ENCODE measurements at regions not wholly inside any gene's neighbourhood (a gene's known extent, or its start where the extent isn't known, plus 50 kb on each side); places are given as distances from the start of the nearest gene placed in this dataset.

DNA sequence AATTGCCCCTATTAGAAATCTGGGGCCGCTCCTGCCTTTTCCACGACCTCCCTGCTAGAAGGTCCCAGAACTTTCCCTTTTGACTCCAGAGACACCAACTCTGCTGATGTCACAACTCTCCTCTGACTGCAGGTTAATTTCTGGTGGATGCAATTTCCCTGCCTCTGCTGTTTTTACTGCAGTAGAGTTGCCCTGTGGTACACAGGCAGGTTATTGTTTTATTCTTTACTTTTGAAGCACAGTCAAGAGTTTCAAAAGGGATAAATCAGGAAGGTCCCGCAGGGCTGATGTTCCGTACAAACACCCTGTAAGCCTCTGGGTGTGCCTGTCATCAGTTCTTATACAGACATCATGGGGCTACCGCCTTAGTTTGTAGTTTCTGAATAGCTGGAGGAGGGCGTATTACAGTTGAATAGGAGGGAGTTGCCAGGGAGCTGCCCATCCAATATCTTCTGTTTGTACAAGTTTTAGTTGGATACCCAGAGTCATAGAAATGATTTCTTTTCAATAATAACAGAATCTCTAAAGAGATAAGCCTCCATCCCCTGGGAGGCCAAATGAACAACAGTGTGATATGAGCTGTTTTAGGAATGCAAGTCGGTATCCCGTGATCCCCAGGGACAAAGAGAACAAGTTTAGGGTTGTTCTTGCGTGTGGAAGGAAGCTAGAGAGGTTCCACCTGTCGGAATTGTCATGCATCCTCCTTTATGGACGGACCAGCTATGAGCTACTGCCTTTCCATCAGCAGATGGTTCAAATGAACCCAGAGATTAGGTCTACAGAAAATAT, 108.4 kb upstream of the COPS8 start:
- Histone ChIP-seq H3K36me3 (replicated peaks; ENCODE audit: insufficient read depth, low read length) (no peaks in the 10 kb centered on the region), H3K27me3 (replicated peaks; ENCODE audit: insufficient read depth, low read length) (no peaks in the 10 kb centered on the region), H2AFZ (ENCODE audit: low read length) (no peak overlapping the region), H3K27ac (ENCODE audit: low read length) (no peak overlapping the region), H3K4me2 (ENCODE audit: low read depth, low read length) (no peak overlapping the region), H3K9me2 (replicated peaks; ENCODE audit: insufficient read depth, low read length) (no peaks in the 10 kb centered on the region), H3F3A (ENCODE audit: insufficient read depth, low read length) (no peaks in the 10 kb centered on the region), H4K20me1 (ENCODE audit: insufficient read depth, low read length) (no peaks in the 10 kb centered on the region), H3K9me3 (replicated peaks; ENCODE audit: insufficient read depth, low read length) (no peaks in the 10 kb centered on the region), H3K4me1 (ENCODE audit: low read length) (no peaks in the 10 kb centered on the region), H3K79me2 (ENCODE audit: low read length) (no peaks in the 10 kb centered on the region), H3K4me3 (ENCODE audit: low read length) (no peak overlapping the region), H3K9ac (ENCODE audit: low read length) (no peak overlapping the region)
- no peak for DNase-seq
- TF ChIP-seq EZH2 (optimal IDR thresholded peaks at IDR 0.05; ENCODE audit: low read depth, low read length) = no peak
- TF ChIP-seq EZH2phosphoT487 (IDR thresholded peaks at IDR 0.05; ENCODE audit: low read length) = no peak
- TF ChIP-seq, protein P1, sequence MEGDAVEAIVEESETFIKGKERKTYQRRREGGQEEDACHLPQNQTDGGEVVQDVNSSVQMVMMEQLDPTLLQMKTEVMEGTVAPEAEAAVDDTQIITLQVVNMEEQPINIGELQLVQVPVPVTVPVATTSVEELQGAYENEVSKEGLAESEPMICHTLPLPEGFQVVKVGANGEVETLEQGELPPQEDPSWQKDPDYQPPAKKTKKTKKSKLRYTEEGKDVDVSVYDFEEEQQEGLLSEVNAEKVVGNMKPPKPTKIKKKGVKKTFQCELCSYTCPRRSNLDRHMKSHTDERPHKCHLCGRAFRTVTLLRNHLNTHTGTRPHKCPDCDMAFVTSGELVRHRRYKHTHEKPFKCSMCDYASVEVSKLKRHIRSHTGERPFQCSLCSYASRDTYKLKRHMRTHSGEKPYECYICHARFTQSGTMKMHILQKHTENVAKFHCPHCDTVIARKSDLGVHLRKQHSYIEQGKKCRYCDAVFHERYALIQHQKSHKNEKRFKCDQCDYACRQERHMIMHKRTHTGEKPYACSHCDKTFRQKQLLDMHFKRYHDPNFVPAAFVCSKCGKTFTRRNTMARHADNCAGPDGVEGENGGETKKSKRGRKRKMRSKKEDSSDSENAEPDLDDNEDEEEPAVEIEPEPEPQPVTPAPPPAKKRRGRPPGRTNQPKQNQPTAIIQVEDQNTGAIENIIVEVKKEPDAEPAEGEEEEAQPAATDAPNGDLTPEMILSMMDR (IDR thresholded peaks at IDR 0.05; ENCODE audit: low read length) = no peak

DNA sequence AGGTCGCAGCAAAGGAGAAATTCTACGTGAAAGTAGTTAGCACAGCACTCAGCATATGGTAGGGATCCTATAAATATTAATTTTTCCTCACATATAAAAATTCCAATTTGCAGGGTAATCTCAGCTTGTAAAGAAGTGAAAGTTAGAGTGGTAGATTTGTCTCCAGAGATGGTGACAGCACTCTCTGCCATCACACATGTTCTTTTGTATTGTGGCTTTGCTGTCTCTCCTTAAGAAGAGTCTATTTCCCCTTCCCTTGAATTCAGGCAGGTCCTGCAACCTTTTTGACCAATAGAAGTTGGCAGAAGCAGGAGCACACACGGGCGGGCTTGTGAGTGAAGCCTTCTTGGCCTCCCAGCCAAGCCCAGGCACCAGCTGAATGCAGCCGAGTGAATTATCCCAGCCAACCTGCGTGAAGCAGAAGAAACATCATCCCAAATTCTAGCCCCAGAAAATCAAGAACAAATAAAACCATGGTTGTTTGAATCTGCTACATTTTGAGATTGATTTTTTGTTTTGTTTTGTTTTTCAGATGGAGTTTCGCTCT, 107.8 kb upstream of the COPS8 start:
- no peak for DNase-seq

DNA sequence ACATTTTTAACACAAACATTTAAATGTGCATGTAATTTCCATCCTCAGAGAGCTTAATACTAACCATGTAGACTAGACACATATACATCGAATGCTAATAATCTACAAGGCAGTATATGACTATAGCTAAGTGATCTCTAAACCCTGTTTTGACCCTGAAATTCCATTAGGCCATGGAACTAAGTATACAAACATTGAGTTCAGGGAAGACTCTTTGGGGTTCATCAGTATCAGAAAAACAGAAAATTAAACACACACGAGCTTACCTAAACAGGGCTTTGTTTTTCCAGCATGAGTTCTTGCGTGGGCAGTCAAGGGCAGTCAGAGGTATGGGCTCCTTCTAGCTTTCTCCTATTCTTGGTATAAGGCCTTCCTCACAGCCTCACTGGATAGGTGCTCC, 106.0 kb upstream of the COPS8 start:
- H3K27me3 ChIP-seq (replicated peaks; ENCODE audit: insufficient read depth, low read length) = no peaks in the 10 kb centered on the region
- H2AFZ ChIP-seq (ENCODE audit: low read length) = no peak overlapping the region
- no peaks in the 10 kb centered on the region for H3K79me2 ChIP-seq (ENCODE audit: low read length)
- H3K4me1 ChIP-seq (ENCODE audit: low read length) = no peaks in the 10 kb centered on the region
- no peaks in the 10 kb centered on the region for H3K9me3 ChIP-seq (replicated peaks; ENCODE audit: insufficient read depth, low read length)
- no peak for DNase-seq
- H3K27ac ChIP-seq (ENCODE audit: low read length) = no peak overlapping the region
- H3K4me2 ChIP-seq (ENCODE audit: low read depth, low read length) = no peak overlapping the region
- no peaks in the 10 kb centered on the region for H3F3A ChIP-seq (ENCODE audit: insufficient read depth, low read length)
- H3K4me3 ChIP-seq (ENCODE audit: low read length) = no peak overlapping the region
- H4K20me1 ChIP-seq (ENCODE audit: insufficient read depth, low read length) = no peaks in the 10 kb centered on the region
- TF ChIP-seq, protein P1 (IDR thresholded peaks at IDR 0.05; ENCODE audit: low read length) = no peak
- no peak for TF ChIP-seq EZH2 (optimal IDR thresholded peaks at IDR 0.05; ENCODE audit: low read depth, low read length)
- no peak for TF ChIP-seq EZH2phosphoT487 (IDR thresholded peaks at IDR 0.05; ENCODE audit: low read length)
- no peak overlapping the region for H3K9ac ChIP-seq (ENCODE audit: low read length)
- no peaks in the 10 kb centered on the region for H3K36me3 ChIP-seq (replicated peaks; ENCODE audit: insufficient read depth, low read length)
- no peaks in the 10 kb centered on the region for H3K9me2 ChIP-seq (replicated peaks; ENCODE audit: insufficient read depth, low read length)

More for the DNA sequence above, 107.8 kb upstream of the COPS8 start:
- TF ChIP-seq EZH2phosphoT487 (IDR thresholded peaks at IDR 0.05; ENCODE audit: low read length) = no peak
- TF ChIP-seq, protein P1 (IDR thresholded peaks at IDR 0.05; ENCODE audit: low read length) = no peak
- TF ChIP-seq EZH2 (optimal IDR thresholded peaks at IDR 0.05; ENCODE audit: low read depth, low read length) = no peak
- H3K4me3 ChIP-seq (ENCODE audit: low read length) = no peak overlapping the region
- no peak overlapping the region for H3K4me2 ChIP-seq (ENCODE audit: low read depth, low read length)
- H3K4me1 ChIP-seq (ENCODE audit: low read length) = no peaks in the 10 kb centered on the region
- no peaks in the 10 kb centered on the region for H3K79me2 ChIP-seq (ENCODE audit: low read length)
- no peaks in the 10 kb centered on the region for H4K20me1 ChIP-seq (ENCODE audit: insufficient read depth, low read length)
- H3K27me3 ChIP-seq (replicated peaks; ENCODE audit: insufficient read depth, low read length) = no peaks in the 10 kb centered on the region
- no peaks in the 10 kb centered on the region for H3K36me3 ChIP-seq (replicated peaks; ENCODE audit: insufficient read depth, low read length)
- H3K9ac ChIP-seq (ENCODE audit: low read length) = no peak overlapping the region
- H3K9me3 ChIP-seq (replicated peaks; ENCODE audit: insufficient read depth, low read length) = no peaks in the 10 kb centered on the region
- no peaks in the 10 kb centered on the region for H3K9me2 ChIP-seq (replicated peaks; ENCODE audit: insufficient read depth, low read length)
- no peak overlapping the region for H2AFZ ChIP-seq (ENCODE audit: low read length)
- H3K27ac ChIP-seq (ENCODE audit: low read length) = no peak overlapping the region
- H3F3A ChIP-seq (ENCODE audit: insufficient read depth, low read length) = no peaks in the 10 kb centered on the region
